GM12872 (cell line): ENCODE measurements at regions not wholly inside any gene's neighbourhood (a gene's known extent, or its start where the extent isn't known, plus 50 kb on each side); places are given as distances from the start of the nearest gene placed in this dataset.

Experiments used
- CTCF ChIP-seq: IDR thresholded peaks from 3 replicates; pipeline ENCODE4 v1.5.1; 2011; ENCODE audit warnings: low read depth, mild to moderate bottlenecking, low read length, moderate library complexity; ENCODE audit not compliant: insufficient read depth

DNA sequence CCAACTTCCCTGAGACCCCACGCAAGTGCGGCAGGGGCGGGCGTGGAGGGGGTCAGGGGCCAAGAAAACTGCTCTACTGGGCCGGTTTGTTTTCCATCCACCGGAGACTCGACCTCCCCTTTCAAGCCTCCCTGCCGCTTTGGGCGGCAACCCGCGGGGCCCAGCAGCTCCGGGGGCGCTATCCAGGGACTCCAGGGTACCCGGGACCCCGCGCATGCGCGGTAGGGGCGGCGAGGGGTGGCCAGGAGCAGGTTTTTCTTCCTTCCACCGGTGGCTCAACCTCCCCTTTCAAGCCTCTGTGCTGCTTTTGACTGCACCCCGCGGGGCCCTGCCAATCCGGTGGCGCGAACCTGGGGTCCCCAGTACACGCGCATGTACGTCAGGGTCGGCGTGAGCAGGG, 323.5 kb downstream of the ALG10 start:
- no peak for TF ChIP-seq CTCF

GRCh38 chr12:34346372-34347034, 324.2 kb downstream of the ALG10 start:
- no peak for TF ChIP-seq CTCF

DNA sequence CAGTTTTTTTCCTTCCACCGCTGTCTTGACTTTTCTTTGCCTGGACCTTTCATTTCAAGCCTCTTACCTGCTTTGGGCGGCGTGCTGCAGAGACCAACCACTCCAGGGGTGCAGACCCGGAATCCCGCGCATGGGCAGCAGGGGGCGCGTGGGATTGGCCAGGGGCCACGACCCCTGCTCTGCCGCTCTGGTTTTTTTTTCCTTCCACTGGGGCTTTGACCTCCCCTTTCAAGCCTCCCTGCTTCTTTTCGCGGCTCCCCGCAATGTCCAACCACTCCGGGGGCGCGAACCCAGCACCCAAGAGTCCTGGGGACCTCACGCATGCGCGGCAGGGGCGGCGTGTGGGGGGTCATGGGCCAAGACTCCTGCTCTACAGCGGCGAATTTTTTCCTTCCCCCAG, 325.1 kb downstream of the ALG10 start:
- TF ChIP-seq CTCF, result no peak

DNA sequence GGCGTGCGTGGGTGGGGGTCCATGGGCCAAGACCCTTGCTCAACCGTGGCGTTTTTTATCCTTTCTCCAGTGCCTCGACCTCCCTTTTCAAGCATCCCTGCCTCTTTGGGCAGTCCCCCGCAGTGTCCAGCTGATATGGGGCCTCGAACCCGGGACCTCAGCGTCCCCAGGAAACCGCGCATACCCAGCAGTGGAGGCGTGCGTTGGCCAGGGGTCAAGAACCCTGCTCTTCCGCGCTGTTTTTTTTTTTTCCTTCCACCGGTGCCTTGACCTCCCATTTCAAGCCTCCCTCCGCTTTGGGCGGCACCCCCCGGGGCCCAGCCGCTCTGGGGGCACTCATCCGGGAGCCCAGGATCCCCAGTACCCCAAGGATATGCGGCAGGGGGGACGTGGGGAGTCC, 325.8 kb downstream of the ALG10 start:
- TF ChIP-seq CTCF, result no peak

- TF ChIP-seq CTCF, result no peak
Measured at GRCh38 chr12:34348836-34349672, 326.8 kb downstream of the ALG10 start.

DNA sequence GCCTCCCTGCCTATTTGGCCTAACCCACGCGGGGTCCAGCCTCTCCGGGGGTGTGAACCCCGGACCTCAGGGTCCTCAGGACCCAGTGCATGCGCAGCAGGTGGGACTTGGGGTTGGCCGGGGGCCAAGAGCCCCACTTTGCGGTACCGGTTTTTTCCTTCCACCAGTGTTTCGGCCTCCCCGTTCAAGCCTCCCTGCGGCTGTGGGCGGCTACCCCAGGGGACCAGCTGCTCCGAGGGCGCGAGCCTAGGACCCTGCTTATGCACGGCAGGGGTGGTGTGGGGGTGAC, 327.3 kb downstream of the ALG10 start:
- TF ChIP-seq CTCF, result no peak

DNA sequence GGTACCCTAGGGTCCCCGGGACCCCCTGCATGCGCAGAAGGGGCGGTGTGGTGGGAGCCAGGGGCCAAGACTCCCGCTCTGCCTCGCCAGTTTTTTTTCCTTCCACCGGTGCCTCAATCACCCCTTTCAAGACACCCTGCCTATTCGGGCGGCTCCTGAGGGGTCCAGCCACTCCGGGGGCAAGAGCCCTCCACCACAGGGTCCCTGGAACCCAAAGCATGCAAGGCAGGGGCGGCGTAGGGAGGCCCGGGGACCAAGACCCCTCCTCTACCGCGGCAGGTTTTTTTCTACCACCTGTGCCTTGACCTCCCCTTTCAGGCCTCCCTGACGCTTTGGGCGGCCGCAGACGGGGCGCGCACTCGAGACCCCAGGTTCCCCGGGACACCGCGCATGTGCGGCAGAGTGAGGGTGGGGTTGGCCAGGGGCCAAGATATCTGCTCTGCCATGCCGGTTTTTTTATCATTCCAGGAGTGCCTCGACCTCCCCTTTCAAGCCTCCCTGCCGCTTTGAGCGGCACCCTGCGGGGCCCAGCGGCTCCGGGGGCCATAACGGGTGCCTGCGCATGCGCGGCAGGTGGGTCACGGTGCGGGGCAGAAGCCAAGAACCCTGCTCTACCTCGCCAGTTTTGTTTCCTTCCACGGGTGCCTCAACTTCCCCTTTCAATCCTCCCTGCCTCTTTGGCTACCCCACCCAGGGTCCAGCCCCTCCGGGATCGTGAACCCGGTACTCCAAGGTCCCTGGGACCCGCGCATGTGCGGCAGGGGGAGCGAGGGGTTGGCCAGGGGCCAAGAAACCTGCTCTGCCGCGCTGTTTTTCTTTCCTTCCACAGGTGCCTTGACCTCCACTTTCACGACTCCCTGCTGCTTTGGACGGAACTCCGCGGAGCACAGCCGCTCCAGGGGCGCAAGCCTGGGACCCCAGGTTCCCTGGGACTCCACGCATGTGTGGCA, 328.1 kb downstream of the ALG10 start:
- TF ChIP-seq CTCF, result no peak
